Occipital lobe (tissue), 1 donor: ENCODE measurements at regions not wholly inside any gene's neighbourhood (a gene's known extent, or its start where the extent isn't known, plus 50 kb on each side); places are given as distances from the start of the nearest gene placed in this dataset.

Source experiments
- DNase-seq: peaks from one replicate; lab custom pipeline; 2025; lab: John Stamatoyannopoulos, UW

DNA sequence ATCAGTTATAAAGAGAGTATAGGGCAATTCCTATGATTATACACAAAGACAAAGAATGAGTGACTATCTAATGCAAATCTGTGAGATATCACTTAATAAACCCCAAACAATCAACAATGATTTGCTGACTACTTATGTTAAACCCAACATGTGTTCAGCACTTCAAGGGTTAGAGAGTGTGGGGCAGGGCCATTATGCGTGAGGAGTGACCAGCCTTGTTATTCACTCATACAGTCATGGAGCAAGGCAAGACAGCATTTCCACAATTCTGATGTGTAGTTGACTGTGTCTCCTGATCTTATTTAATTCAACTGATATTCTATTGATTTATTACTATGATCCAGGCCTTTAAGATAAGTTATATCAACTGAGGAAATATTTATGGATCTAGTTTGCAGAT lies 251.7 kb downstream of the CYRIA start:
- no peak for DNase-seq

DNA sequence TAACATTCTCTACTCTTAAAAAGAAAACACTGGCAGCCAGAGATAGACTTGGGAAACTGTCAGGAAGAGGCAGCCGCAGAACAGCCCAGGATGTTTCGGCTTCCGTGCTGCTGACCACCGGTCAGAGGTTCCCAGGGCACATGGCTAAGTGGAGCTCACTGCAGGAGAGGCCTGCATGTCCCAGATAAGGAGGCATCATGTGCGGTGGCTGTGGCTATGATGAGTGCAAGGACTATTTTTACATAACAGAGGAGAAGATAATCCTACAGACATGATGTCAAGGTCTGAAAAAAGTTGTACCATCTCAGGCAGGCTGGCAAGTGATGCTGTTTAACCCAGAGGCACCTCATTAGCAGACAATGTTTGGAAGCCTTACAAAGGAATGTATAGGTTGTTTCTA lies 252.3 kb downstream of the CYRIA start:
- no peak for DNase-seq

DNA sequence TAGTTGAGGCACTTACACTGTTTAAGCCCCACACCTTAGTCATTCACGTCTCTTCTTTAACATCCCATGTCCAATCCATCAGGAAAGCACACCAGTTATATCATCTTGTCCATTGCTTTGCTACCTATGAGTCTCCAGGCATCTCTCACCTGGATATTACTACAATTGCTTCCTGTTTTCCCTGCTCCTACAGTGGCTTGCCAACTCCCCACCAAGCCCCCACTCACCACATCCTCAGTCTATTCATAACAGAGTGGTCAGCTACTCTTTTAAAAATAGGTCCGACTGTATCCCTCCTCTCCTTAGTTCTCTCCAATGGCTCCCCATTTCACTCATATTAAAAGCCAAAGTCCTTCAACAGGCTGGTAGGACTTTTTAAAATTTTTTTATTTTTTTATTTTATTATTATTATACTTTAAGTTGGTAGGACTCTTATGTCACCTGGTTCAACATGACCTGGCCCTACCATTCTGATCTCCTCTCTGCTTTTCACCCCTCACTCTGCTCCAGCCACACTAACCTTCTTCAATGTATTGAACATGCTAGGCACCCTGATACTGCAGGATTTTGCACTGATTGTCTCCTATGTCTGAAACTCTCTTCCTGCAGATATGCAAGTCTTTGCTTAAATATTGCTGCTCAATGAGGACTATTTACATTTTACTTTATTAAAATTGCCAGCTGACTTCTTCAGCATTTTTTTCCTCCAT lies 253.2 kb downstream of the CYRIA start:
- no peak for DNase-seq

DNA sequence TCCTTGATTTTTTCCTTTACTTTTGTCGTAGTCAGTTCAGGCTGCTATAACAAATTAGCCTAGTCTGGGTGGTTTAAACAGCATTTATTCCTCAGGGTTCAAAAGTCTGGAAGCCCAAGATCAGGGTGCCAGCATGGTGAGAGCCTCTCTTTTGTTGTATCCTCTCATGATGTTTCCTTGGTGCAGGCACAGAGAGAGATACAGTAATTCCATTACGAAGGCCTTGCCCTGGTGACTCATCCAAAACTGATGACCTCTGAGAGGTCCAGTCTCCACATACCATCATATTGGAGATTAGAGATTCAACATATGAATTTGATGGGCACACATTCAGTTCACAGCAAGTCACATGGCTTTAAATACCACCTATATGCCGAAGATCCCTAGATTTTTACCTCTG lies 253.8 kb downstream of the CYRIA start:
- no peak for DNase-seq

DNA sequence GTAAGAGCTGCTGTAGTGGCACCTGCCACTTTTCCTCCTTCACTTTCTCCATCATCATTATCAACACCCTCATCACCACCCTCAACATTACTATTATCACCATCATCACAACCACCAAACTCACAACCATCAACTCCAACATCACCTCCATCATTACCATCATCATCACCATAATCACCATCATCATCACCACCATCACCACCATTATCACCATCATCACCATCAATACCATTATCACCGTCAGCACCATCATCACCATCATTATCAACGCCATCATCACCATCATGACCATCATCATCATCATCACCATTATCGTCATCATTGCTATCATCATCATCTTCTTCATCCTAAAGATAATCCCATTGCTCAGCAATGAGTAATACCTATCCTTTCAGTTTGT lies 255.8 kb downstream of the CYRIA start:
- no peak for DNase-seq

DNA sequence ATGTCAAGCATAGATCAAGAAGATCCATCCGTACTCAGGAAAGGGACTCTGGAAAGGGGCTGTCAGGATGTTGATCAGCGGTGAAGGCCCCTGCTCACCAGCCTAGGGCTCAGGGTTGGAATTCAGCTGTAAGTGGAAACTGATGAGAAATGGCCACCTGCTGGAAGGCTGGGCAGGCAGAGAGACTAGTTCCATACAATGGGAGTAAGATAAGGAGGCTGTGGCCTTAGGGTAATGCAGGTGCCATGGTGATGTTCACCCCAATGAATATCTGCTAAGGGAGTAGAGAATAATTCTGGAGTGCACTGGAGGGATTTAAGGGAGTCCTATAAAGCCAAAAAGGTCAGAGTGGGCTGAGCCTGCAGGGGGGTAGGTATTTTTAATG lies 256.6 kb downstream of the CYRIA start:
- DNase-seq, result no peak

DNA sequence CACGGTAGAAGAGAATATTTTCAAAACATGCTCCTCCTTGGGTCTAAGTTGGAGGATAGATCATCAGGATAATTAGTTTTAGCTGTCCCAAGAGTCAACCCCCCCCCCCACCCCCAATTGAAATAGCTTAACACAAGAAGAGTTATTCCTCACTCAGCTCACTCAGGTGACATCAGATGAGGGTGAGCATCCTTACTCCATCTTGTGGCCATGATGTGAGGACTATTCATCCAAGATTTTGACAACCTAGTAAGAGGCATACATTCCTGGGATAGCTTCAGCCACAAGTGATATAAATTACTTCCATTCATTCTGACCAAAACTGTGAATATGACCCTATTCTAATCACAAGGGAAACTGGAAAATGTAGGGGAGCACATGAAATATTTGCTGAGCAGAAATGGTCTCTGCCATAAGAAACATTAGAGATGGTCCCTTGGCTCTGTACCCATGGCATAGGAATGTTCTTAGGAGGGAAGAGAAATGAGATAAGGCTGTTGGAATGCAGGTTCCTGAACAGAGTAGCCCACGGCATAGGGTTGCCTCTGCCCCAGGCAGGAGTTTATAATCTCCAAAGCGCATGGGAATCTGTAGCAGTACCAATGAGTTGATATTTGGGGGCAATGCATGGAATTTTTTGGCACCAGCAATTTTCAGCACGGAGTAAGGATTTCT lies 257.2 kb downstream of the CYRIA start:
- DNase-seq, result no peak

DNA sequence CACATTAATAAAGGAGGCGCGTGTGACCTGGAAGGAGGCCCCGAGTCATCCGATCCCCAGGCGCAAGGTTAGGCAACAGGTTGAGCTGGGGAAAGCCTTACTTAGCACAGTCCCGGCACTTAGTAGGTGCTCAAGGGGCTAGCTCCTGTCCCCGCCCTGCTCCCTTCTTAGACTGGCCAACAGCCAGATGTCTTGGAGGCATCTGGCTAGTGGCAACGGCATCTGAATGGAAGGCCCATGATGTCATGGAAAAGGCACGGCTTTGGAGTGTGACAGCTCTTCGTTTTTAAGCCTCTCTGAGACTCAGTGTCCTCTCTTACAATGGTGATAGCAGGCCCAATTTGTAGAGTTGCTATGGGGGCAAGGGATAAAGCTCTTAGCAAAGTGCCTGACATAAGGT lies 258.3 kb downstream of the CYRIA start:
- DNase-seq, result no peak

DNA sequence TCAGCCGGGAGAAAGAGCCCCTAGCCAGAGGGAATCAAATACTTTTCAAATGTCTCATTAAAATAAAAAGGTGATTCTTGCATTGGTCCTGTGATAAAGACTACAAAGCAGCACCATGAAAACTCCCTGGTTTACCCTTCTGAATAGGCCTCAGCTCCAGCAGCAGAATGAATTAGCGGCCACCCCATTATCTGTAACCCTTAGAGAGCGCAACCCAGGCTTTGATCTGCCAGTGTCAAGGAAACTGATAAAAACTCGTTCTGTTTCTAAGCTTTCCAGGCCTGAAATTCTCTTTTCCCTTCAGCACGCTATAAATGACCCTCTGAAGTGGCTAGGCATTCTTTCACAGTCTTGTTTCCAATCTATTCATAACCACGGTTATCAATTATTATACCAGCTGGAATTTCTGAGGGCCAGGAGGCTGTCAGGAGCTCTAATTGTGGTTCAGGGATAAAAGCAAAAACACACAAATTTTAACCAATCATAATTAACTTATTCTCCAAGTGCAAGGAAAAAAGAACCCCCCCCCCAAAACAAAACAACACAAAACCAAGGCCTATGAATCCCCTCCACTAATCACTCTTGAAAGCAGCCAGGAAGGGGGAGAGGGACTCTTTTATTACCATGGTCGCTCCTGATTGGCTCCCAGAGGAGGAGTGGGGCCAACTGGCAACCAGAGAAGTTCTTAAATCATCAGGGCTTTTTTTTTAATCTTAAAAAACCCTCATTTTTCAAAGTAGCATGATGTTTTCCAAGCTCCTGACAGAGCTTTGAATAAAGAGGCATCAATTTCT lies 258.9 kb downstream of the CYRIA start:
- no peak for DNase-seq

DNA sequence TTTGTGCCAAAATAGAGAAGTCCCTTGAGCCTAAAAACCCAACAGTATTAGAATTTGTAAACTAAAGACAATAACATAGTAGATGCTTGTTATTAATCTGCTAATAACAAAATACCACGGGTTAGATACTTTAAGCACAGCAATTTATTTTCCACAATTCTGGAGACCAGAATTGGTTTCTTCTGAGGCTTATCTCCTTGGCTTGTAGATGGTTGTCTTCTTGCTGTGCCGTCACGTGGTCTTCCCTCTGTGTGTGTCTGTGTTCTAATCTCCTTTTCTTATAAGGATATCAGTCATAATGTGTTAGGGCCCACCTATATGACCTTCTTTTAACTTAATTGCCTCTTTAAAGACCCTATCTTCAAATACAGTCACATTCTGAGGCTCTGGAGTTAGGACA lies 260.1 kb downstream of the CYRIA start:
- no peak for DNase-seq

DNA sequence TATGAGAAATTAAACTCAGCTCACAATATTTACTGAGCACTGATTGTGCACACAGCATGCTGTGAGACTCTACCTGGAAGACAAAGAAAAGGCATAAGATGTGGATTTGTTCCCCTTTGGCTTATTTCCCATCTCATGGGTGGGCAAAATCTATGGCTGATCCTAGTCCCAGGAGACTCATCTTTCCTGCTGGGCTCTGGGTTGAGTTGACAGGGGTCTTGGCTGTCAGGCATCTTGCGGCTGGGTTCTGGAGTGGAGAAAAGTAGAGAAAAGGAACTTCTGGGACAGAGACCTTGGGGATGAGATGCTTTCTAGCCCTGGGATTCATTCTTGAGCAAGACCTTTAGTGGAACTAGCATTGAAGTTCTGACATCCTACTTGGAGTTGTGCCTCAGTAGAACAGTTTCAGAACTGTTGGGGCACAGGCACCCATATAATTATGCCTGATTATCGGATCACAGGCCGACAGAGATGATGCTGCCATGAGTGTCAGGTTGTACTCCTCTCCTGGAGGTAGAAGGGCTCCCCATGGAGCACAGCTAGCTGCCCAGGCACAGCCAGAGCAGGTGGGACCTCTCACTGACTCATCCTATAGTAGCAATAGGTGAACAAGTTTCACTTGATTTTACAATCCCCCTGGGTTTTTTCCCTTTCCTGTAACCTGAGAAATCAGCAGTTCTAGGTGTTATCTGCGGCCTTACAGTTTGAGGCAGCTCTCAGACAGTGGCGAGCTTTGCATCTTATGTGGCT lies 260.9 kb downstream of the CYRIA start:
- no peak for DNase-seq

DNA sequence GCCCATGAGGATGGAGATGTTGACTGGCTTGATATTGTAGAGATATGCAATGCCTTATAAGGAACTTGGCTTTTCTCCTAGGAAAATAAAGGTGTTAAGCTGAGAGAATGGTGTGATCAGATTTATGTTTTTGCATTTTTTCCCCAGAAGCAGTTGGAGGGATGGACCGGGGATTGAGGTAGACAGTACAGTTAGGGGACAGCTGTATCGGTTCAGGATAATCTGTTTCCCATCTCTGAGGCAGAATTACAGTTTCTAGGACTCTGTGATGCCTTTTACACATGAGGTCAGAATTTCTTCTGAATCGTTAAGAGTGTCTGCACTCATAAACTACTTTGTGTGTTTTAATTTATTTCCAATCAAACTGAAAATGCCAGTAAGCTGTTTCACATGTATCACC lies 261.5 kb downstream of the CYRIA start:
- DNase-seq, result no peak

DNA sequence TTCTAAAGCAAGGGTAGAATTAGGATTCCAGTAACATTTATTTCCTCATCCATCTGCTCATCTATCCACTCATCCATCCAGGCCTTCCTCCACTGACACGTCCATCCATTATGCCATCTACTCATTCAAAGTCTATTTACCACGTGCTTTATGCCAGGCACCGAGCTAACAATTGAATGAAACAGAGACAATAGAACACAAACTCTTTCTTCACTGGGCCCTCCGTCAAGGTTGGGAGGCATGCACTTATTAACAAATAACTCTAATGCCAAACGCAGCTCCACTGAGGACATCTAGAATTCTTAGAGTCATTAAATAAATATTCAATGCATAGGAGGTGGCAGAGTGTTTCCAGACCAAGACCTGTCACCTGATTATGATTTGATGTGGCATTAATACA lies 262.7 kb downstream of the CYRIA start:
- DNase-seq, result no peak

DNA sequence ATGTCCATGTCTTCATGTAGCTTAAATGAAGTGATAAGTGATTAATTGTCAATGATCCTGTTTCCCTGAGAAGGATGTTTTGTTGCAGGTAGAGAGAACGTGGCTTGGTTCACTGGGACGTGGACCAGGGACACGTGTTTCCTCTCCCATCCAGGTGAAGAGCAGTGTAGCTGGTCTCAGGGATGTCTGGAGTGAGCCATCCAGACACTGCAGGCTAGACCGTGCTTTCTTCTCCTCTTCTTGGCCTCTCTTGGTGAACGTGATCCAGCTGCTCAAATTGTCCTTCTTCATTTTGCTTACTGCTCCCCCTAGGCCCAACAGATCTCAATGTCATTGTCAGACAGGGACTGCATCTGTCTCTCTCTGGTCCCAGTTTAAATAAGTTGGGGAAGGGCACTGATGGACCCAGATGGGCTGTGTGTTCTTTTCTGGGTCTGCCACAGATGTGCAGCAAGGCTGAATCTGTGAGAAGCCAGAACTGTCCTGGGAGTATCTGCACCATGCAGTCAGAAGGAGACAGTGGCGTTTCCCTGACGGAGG lies 263.8 kb downstream of the CYRIA start:
- DNase-seq, result no peak

DNA sequence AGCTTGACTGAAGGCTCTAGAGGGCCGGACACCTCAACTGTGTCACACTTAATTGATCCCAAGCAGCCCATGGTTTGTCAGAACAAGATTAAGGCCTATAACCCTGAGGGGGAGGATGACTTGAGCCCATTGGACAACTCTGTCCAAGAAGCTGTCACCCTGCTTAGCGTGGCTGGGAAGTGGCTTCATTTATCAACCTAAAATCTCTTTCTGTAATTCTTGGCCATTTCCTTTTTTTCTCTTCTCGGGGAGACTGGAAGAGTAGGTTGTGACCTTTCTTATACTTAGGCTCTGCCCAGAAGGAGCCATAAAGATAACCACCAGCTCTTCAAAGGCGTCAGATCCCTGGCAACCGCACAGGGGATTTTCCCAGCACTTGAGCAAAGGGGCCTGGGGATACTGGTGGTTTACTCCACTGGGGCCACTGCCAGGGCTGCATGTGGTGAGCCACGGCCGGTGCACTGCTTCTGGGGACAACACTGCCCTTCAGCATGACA lies 265.5 kb downstream of the CYRIA start:
- DNase-seq, result no peak

DNA sequence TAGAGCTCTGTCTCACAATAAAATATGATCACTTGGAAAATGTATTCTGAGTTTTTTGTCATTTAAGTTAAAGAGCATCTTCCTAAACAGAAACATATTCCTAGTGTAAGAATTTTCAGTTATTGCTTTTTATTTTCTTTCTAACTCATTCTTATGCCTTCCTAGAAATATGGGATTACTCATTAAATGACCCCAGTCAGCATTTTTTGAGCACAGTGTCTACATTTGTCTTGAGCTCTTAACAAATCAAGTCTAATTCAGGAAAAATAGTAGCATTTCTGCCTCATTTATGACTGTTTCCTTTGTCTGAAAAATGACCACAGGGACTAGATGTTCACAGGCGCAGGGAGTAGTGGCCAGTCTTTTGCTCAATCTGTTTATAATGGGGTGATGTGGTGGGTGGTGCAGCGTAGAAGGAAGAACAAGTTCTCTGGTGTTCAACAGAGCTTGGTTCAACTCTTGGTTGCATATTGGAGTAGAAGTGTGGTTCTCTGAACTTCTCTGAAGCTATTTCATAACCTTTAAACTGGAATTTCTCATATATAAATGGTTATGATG lies 267.1 kb downstream of the CYRIA start:
- no peak for DNase-seq

DNA sequence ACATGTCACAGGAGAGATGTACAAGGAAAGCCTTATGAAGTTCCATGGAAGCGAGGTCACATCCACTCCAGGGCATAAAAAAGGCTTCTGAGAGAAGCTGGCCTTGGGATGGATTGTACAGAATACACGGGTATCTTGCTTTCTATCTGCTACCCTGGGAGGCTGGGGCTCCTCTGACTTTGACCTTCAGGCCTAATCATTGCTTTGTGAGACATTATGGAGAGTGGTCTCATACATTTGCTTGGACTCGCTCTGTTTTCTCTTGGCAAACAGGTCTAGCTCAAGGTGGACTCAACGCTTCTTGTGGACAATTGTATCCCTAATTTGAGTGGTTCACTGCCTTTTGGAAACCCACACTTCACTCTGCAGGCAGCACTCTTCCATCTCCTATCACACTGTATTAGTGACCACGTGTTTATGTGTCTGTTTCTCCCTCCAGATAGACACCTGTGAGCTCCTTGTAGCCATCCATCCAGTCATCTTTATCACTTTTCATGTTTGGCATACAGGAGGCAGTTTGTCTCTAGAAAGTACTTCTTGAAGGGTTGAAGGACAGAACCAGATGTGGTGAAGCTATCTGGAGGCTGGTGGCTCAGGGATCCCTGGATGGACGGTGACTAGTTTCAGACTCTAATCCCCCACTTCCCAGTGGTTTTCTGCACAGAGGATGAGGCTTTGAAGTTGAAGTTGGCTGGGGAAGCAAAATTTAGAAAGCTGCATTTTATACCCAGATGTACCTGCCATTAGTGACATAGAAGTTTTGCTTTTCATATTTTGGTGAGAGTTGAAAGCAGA lies 267.8 kb downstream of the CYRIA start:
- DNase-seq, result no peak

DNA sequence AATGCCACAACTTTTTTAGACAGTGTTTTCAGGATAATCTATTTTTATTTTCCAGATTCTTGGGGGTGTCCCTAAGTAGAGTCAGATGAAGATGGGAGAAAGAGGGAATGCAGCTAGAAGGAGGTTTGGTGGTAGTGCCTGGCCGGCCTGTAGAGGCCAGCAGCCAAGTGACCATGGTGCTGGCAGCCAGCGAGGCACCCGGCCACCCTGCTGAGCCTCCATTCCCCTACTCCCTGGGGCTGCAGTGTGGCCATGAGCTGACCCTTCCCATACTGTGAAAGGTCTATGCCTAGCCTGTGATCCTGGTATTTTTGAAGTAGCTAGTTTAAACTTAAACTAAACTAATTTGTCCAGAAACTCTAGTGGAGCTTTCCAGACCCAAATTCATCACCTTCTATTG lies 268.6 kb downstream of the CYRIA start:
- no peak for DNase-seq

DNA sequence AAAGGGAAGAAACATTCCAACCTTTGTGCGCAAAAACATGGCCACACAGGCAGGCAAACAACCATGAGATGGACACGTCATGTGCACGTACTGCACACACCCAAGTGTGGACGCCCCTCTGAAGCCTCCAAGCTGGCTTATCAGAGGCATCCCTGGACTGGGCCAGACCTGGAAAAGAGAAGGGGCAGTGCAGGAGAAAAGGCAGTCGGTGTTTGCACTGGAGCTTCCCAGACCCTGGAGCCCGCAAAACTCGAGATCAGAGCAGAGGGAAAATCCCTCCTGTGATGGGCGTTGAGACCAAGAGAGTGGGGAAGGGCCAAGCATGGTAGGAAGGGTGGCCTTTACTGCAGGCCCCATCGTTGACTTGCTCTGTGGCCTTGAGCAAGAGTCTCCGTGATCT lies 269.5 kb downstream of the CYRIA start:
- DNase-seq, result no peak

DNA sequence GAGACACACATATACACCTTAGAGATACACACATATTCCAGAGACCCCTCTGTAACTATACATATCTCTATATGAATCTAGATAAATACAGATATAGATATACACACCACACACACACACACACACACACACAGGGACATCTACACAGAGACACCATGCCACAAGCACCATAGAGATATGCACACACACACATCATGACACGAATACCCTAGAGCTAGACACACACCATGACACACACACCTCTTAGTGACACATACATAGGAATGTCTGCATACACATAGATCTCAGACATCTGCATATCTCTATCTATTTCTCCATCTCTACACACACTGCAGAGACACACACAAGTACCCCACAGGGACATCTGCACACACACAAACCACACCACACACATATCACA lies 270.0 kb downstream of the CYRIA start:
- DNase-seq, result no peak
